ENCODE measurements at regions not wholly inside any gene's neighbourhood (a gene's known extent, or its start where the extent isn't known, plus 50 kb on each side); places are given as distances from the start of the nearest gene placed in this dataset.

GRCh38 chr4:129550281-129550785 is 454.4 kb downstream of the C4orf33 start:
- Histone ChIP-seq H4K20me1 (ENCODE audit: insufficient read depth) (no peaks in the 10 kb centered on the region), H3K27ac (no peak overlapping the region), H3K9ac (no peak overlapping the region), H3K4me3 (IDR thresholded peaks at IDR 0.05; ENCODE audit: insufficient read depth, low read depth, low read length) (no peak overlapping the region), H2AFZ (ENCODE audit: low read depth) (no peak overlapping the region), H3K79me2 (ENCODE audit: insufficient read depth, low read depth) (no peaks in the 10 kb centered on the region), H3K36me3 (ENCODE audit: insufficient read depth) (no peaks in the 10 kb centered on the region), H3K4me2 (no peak overlapping the region), H3K27me3 (ENCODE audit: insufficient read depth, low read depth) (no peaks in the 10 kb centered on the region), H3K4me1 (ENCODE audit: low read depth, poor library complexity, severe bottlenecking) (no peaks in the 10 kb centered on the region)
- TF ChIP-seq, protein P1, sequence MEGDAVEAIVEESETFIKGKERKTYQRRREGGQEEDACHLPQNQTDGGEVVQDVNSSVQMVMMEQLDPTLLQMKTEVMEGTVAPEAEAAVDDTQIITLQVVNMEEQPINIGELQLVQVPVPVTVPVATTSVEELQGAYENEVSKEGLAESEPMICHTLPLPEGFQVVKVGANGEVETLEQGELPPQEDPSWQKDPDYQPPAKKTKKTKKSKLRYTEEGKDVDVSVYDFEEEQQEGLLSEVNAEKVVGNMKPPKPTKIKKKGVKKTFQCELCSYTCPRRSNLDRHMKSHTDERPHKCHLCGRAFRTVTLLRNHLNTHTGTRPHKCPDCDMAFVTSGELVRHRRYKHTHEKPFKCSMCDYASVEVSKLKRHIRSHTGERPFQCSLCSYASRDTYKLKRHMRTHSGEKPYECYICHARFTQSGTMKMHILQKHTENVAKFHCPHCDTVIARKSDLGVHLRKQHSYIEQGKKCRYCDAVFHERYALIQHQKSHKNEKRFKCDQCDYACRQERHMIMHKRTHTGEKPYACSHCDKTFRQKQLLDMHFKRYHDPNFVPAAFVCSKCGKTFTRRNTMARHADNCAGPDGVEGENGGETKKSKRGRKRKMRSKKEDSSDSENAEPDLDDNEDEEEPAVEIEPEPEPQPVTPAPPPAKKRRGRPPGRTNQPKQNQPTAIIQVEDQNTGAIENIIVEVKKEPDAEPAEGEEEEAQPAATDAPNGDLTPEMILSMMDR (conservative IDR thresholded peaks at IDR 0.05; ENCODE audit: low read depth, low read length): no peak

GRCh38 chr4:129561280-129561679 is 465.3 kb downstream of the C4orf33 start:
- Histone ChIP-seq H3K27me3 (ENCODE audit: insufficient read depth, low read depth) (no peaks in the 10 kb centered on the region), H3K27ac (no peak overlapping the region), H4K20me1 (ENCODE audit: insufficient read depth) (no peaks in the 10 kb centered on the region), H2AFZ (ENCODE audit: low read depth) (no peak overlapping the region), H3K4me2 (no peak overlapping the region), H3K36me3 (ENCODE audit: insufficient read depth) (no peaks in the 10 kb centered on the region), H3K4me3 (IDR thresholded peaks at IDR 0.05; ENCODE audit: insufficient read depth, low read depth, low read length) (no peak overlapping the region), H3K4me1 (ENCODE audit: low read depth, poor library complexity, severe bottlenecking) (no peaks in the 10 kb centered on the region), H3K79me2 (ENCODE audit: insufficient read depth, low read depth) (no peaks in the 10 kb centered on the region), H3K9ac (no peak overlapping the region)
- TF ChIP-seq, protein P1 (conservative IDR thresholded peaks at IDR 0.05; ENCODE audit: low read depth, low read length): no peak

DNA sequence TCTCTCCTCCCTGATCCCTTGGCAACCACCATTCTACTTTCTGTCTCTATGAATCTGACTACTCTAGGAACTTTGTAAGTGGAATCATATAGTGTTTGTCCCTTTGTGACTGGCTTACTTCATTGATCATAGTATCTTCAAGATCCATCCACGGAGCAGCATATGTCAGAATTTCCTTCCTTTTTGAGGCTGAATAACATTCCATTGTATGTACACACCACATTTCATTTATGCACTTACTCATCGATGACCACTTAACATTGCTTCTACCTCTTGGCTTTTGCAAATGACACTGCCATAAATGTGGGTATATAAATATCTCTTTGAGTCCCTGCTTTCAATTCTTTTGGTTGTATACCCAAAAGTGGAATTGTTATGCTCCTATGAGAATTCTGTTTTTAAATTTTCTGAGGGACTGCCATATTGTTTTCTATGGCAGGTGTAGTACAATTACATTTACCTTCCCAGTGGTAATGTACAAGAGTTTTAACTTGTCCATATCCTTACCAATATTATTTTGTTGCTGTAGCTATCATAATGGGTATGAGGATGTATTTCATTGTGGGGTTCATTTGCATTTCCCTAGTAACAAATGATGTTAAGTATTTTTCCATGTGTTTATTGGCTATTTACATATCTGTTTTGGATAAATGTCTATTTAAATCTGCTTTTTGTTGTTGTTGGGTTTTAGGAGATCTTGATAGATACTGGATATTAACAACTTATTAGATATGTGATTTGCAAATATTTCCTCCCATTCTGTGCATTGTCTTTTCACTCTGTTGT is 466.1 kb downstream of the C4orf33 start:
- H3K79me2 ChIP-seq (ENCODE audit: insufficient read depth, low read depth): no peaks in the 10 kb centered on the region
- no peaks in the 10 kb centered on the region for H3K36me3 ChIP-seq (ENCODE audit: insufficient read depth)
- H4K20me1 ChIP-seq (ENCODE audit: insufficient read depth): no peaks in the 10 kb centered on the region
- H3K4me3 ChIP-seq (IDR thresholded peaks at IDR 0.05; ENCODE audit: insufficient read depth, low read depth, low read length): no peak overlapping the region
- H3K4me1 ChIP-seq (ENCODE audit: low read depth, poor library complexity, severe bottlenecking): no peaks in the 10 kb centered on the region
- H3K9ac ChIP-seq: no peak overlapping the region
- H2AFZ ChIP-seq (ENCODE audit: low read depth): no peak overlapping the region
- no peak overlapping the region for H3K27ac ChIP-seq
- TF ChIP-seq, protein P1 (conservative IDR thresholded peaks at IDR 0.05; ENCODE audit: low read depth, low read length): no peak
- H3K27me3 ChIP-seq (ENCODE audit: insufficient read depth, low read depth): no peaks in the 10 kb centered on the region
- H3K4me2 ChIP-seq: no peak overlapping the region

DNA sequence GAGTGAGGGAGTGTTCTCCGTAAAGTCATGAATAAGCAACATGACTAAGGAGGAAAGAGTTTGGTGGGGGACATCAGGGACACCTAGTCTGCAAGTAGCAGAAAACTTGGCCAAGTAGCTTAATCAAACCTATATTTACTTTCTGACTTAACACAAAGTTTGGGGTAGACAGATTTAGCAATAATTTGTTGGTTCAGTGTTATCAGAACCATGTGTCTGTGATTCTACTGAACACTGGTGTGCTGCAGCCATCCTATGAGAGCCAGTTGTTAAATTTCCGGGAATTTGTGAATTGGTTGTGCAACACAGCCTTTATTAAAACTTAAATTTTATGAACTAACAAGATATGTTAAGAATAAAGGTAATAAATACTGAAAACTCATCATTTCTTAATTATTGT is 469.3 kb downstream of the C4orf33 start:
- no peaks in the 10 kb centered on the region for H3K27me3 ChIP-seq (ENCODE audit: insufficient read depth, low read depth)
- no peak overlapping the region for H3K27ac ChIP-seq
- TF ChIP-seq, protein P1 (conservative IDR thresholded peaks at IDR 0.05; ENCODE audit: low read depth, low read length): no peak
- no peaks in the 10 kb centered on the region for H3K36me3 ChIP-seq (ENCODE audit: insufficient read depth)
- H4K20me1 ChIP-seq (ENCODE audit: insufficient read depth): no peaks in the 10 kb centered on the region
- H3K79me2 ChIP-seq (ENCODE audit: insufficient read depth, low read depth): no peaks in the 10 kb centered on the region
- H3K9ac ChIP-seq: no peak overlapping the region
- no peak overlapping the region for H3K4me3 ChIP-seq (IDR thresholded peaks at IDR 0.05; ENCODE audit: insufficient read depth, low read depth, low read length)
- no peaks in the 10 kb centered on the region for H3K4me1 ChIP-seq (ENCODE audit: low read depth, poor library complexity, severe bottlenecking)
- no peak overlapping the region for H3K4me2 ChIP-seq
- no peak overlapping the region for H2AFZ ChIP-seq (ENCODE audit: low read depth)

All from KMS-11 (cell line).